Choroid plexus epithelial cell (primary cell): ENCODE measurements at regions not wholly inside any gene's neighbourhood (a gene's known extent, or its start where the extent isn't known, plus 50 kb on each side); places are given as distances from the start of the nearest gene placed in this dataset.

Source experiments
- DNase-seq: peaks from one replicate; pipeline ENCODE4 v3.0.0-alpha.2; 2010; ENCODE audit warnings: low read depth
- H3K4me3 ChIP-seq: 2 replicates; pipeline ENCODE4 v1.5.1; 2011; ENCODE audit warnings: low read depth, mild to moderate bottlenecking, control low read depth, low read length, moderate library complexity
- CTCF ChIP-seq: conservative IDR thresholded peaks from 2 replicates; pipeline ENCODE4 v1.5.1; 2011; ENCODE audit warnings: low read depth, mild to moderate bottlenecking, control low read depth, inconsistent platforms, low read length, moderate library complexity

- no peak overlapping the region for H3K4me3 ChIP-seq
- TF ChIP-seq CTCF = no peak
- DNase-seq = no peak
These were observed 201.0 kb upstream of the CST7 start for GRCh38 chr20:24747881-24748595.

DNA sequence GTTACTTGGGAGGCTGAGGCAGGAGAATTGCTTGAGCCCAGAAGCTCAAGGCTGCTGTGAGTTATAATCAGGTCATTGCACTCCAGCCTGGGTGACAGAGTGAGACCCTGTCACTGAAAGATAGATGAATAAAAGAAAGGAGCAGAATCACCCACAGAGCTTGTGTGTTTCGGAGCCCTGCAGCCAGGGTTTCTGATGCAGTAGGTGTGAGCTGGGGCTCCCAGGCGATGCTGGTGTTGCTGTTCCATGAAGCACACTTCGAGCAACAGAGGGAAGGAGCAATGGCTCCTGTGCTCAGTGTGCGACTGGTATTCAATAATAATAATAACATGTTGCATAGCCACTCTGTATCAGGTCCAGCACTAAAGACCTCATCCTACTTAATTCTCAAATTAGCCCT, 197.5 kb upstream of the CST7 start:
- H3K4me3 ChIP-seq = no peak overlapping the region
- DNase-seq = no peak
- TF ChIP-seq CTCF = no peak

- no peak for TF ChIP-seq CTCF
- DNase-seq = no peak
- H3K4me3 ChIP-seq = no peak overlapping the region
These were observed 196.5 kb upstream of the CST7 start for GRCh38 chr20:24752612-24753011.

- TF ChIP-seq CTCF = no peak
- no peak overlapping the region for H3K4me3 ChIP-seq
- DNase-seq = no peak
These were observed 195.9 kb upstream of the CST7 start for GRCh38 chr20:24753130-24753529.

GRCh38 chr20:24754691-24755090, 194.4 kb upstream of the CST7 start:
- no peak for TF ChIP-seq CTCF
- H3K4me3 ChIP-seq = no peak overlapping the region
- no peak for DNase-seq

DNA sequence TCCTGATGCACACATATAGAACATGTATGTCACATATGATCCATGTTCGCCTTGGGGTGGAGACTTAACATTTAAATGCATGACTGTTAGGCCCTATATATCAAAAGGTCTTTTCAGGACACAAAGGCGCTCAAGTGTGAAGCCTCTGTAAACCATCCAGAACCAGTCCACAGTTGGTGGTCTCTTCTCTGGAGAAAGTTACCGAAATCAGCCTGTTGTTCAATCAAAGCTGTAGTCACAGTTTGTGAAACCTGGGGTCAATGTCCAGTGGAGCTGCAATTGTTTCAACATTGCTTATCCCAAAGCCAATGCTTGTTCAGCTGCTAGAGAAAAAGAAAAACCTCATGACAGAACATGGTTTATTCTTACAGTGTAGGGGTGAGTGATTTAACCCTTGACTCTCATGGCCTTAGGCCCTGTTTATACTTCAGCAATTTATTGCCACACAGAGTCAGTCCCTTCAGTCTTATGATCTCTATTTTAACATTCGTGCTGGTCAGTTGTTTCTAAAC, 193.6 kb upstream of the CST7 start:
- no peak overlapping the region for H3K4me3 ChIP-seq
- DNase-seq = peak; percentile 88
- TF ChIP-seq CTCF = no peak
